ENCODE measurements at regions not wholly inside any gene's neighbourhood (a gene's known extent, or its start where the extent isn't known, plus 50 kb on each side); places are given as distances from the start of the nearest gene placed in this dataset.
"Not testable (repeated sequence)": the region's sequence is repeated elsewhere in the genome, so short reads cannot be mapped to it uniquely, and the experiment has no call there.

- no peak for TF ChIP-seq CTCF (IDR thresholded peaks at IDR 0.05; ENCODE audit: insufficient read depth, low read length, poor library complexity, severe bottlenecking)
- Histone ChIP-seq H3K27me3 (replicated peaks; ENCODE audit: control insufficient read depth, insufficient read depth, low read length) (no peaks in the 10 kb centered on the region), H3K36me3 (ENCODE audit: control insufficient read depth, insufficient read depth, low read length) (no peaks in the 10 kb centered on the region), H3K4me3 (replicated peaks; ENCODE audit: low read depth, low read length) (no peak overlapping the region)
- DNase-seq (ENCODE audit: extremely low read depth, insufficient read length) = peak; percentile 21
Measured at GRCh38 chr12:4191642-4192041, 81.9 kb upstream of the CCND2 start.

- no peak for DNase-seq (ENCODE audit: extremely low read depth, insufficient read length)
- Histone ChIP-seq H3K27me3 (replicated peaks; ENCODE audit: control insufficient read depth, insufficient read depth, low read length) (no peaks in the 10 kb centered on the region), H3K4me3 (replicated peaks; ENCODE audit: low read depth, low read length) (no peak overlapping the region), H3K36me3 (ENCODE audit: control insufficient read depth, insufficient read depth, low read length) (no peaks in the 10 kb centered on the region)
- no peak for TF ChIP-seq CTCF (IDR thresholded peaks at IDR 0.05; ENCODE audit: insufficient read depth, low read length, poor library complexity, severe bottlenecking)
Measured at GRCh38 chr12:4191149-4191548, 82.4 kb upstream of the CCND2 start.

DNA sequence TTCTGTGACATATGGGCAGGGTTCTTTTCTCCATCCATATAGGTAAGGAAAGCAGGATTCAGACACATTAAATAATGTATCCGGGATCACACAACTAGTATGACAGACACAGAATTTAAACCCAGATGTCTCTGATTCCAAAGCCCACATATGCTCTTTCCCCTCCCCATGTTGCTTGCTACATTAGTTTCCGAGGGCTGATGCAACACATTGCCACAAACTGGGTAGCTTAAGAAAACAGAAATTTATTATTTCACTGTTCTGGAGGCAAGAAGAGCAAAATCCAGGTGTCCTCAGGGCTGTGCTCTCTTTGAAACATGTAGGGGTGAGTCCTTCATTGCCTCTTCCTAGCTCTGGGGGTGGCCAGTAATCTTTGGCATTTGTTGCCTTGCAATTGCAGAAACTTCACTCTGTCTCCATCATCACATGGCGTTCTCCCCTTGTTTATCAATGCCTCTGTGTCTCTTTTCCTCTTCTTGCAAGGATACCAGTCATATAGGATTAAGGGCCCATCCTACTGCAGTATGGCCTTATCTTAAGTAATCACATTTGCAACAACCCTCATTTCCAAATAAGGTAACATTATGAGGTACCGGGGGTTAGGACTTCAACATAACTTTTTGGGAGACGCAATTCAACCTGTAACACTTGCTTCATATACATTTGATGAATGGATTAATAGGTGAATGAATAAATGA lies 83.0 kb upstream of the CCND2 start:
- Histone ChIP-seq H3K36me3 (ENCODE audit: control insufficient read depth, insufficient read depth, low read length) (no peaks in the 10 kb centered on the region), H3K4me3 (replicated peaks; ENCODE audit: low read depth, low read length) (no peak overlapping the region), H3K27me3 (replicated peaks; ENCODE audit: control insufficient read depth, insufficient read depth, low read length) (no peaks in the 10 kb centered on the region)
- DNase-seq (ENCODE audit: extremely low read depth, insufficient read length) = no peak
- TF ChIP-seq CTCF (IDR thresholded peaks at IDR 0.05; ENCODE audit: insufficient read depth, low read length, poor library complexity, severe bottlenecking) = no peak

DNA sequence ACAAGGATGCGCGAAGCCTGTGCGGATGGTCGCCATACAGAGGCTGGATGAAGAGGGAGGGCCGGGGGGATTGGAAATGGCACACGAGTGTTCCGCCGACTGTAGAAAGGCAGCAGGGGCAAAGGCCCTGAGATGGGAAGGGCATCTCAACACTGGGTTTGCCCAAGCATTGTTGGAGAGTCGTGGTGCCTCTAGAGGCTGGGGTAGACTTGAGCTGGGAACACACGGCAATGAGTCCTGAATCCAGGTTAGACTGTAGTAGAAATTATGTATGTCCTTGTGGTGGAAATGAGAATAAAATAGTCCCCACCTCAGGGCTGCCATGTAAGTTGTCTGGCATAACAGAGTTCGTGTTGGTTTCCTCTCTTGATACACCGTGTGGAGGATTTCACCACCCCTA lies 83.8 kb upstream of the CCND2 start:
- Histone ChIP-seq H3K4me3 (replicated peaks; ENCODE audit: low read depth, low read length) (no peak overlapping the region), H3K36me3 (ENCODE audit: control insufficient read depth, insufficient read depth, low read length) (no peaks in the 10 kb centered on the region), H3K27me3 (replicated peaks; ENCODE audit: control insufficient read depth, insufficient read depth, low read length) (no peaks in the 10 kb centered on the region)
- DNase-seq (ENCODE audit: extremely low read depth, insufficient read length) = no peak
- no peak for TF ChIP-seq CTCF (IDR thresholded peaks at IDR 0.05; ENCODE audit: insufficient read depth, low read length, poor library complexity, severe bottlenecking)

- no peak for TF ChIP-seq CTCF (IDR thresholded peaks at IDR 0.05; ENCODE audit: insufficient read depth, low read length, poor library complexity, severe bottlenecking)
- Histone ChIP-seq H3K36me3 (ENCODE audit: control insufficient read depth, insufficient read depth, low read length) (no peaks in the 10 kb centered on the region), H3K4me3 (replicated peaks; ENCODE audit: low read depth, low read length) (no peak overlapping the region), H3K27me3 (replicated peaks; ENCODE audit: control insufficient read depth, insufficient read depth, low read length) (no peaks in the 10 kb centered on the region)
- DNase-seq (ENCODE audit: extremely low read depth, insufficient read length) = no peak
Measured at GRCh38 chr12:4187916-4188315, 85.6 kb upstream of the CCND2 start.

DNA sequence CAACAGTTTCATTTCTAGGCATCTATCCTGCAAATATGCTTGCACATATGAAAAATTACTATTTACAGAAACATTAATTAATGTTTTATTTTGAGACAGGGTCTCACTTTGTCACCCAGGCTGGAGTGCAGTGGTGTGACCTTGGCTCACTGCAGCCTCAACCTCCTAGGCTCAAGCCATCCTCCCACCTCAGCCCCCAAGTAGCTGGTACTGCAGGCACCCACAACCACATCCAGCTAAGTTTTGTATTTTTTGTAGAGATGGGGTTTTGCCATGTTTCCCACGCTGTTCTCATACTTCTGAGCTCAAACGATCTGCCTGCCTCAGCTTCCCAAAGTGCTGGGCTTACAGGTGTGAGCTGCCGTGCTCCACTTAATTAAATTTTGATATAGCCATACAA lies 86.2 kb upstream of the CCND2 start:
- not testable (repeated sequence) for H3K27me3 ChIP-seq (replicated peaks; ENCODE audit: control insufficient read depth, insufficient read depth, low read length); H3K4me3 ChIP-seq (replicated peaks; ENCODE audit: low read depth, low read length); H3K36me3 ChIP-seq (ENCODE audit: control insufficient read depth, insufficient read depth, low read length); DNase-seq (ENCODE audit: extremely low read depth, insufficient read length)

Data from GM06990 (cell line).